ENCODE measurements at regions not wholly inside any gene's neighbourhood (a gene's known extent, or its start where the extent isn't known, plus 50 kb on each side); places are given as distances from the start of the nearest gene placed in this dataset.

- 87% methylated on average over 1 of the region's 1 CpG for WGBS
- Histone ChIP-seq H3K4me3 (ENCODE audit: low read length in 2 of 2) (no peak overlapping the region), H3K4me1 (ENCODE audit: control insufficient read depth in 2 of 2, insufficient read depth in 2 of 2, low read length in 2 of 2) (no peaks in the 10 kb centered on the region), H3K9me3 (ENCODE audit: control insufficient read depth in 2 of 2, insufficient read depth in 1 of 2, low read length in 1 of 2) (no peaks in the 10 kb centered on the region), H3K36me3 (ENCODE audit: control insufficient read depth in 2 of 2, insufficient read depth in 2 of 2, low read length in 1 of 2) (no peaks in the 10 kb centered on the region), H3K27ac (ENCODE audit: low read depth in 1 of 2, low read length in 1 of 2) (no peak overlapping the region), H3K27me3 (ENCODE audit: control insufficient read depth in 2 of 2, insufficient read depth in 1 of 2, low read length in 1 of 2) (no peaks in the 10 kb centered on the region)
- no peak for DNase-seq (ENCODE audit: low read depth in 6 of 9, low spot score in 9 of 9)
These were observed 709.4 kb downstream of the MRPL39 start for GRCh38 chr21:24897883-24898282.

DNA sequence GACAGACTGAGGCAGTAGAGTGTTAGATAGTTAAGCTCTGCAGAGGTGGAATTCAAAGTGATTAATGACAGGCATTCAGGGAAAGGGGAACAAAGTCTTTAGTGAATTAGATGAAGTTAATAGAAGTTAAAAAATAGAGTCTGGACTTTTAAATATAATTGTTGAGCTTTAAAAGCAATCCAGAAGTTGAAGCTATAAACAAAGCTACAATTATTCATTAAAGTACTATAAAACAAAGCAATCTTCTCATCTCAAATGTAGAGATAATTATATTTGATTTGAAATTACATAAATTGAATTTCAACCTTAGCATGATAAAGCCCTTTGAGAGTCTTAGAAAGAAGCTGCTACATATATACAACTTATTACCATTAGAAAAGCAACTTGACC lies 710.6 kb downstream of the MRPL39 start:
- no peaks in the 10 kb centered on the region for H3K9me3 ChIP-seq (ENCODE audit: control insufficient read depth in 2 of 2, insufficient read depth in 1 of 2, low read length in 1 of 2)
- no peak for DNase-seq (ENCODE audit: low read depth in 6 of 9, low spot score in 9 of 9)
- no peaks in the 10 kb centered on the region for H3K27me3 ChIP-seq (ENCODE audit: control insufficient read depth in 2 of 2, insufficient read depth in 1 of 2, low read length in 1 of 2)
- no peak overlapping the region for H3K27ac ChIP-seq (ENCODE audit: low read depth in 1 of 2, low read length in 1 of 2)
- H3K4me3 ChIP-seq (ENCODE audit: low read length in 2 of 2) = no peak overlapping the region
- no peaks in the 10 kb centered on the region for H3K36me3 ChIP-seq (ENCODE audit: control insufficient read depth in 2 of 2, insufficient read depth in 2 of 2, low read length in 1 of 2)
- H3K4me1 ChIP-seq (ENCODE audit: control insufficient read depth in 2 of 2, insufficient read depth in 2 of 2, low read length in 2 of 2) = no peaks in the 10 kb centered on the region

GRCh38 chr21:24895885-24896734 lies 711.2 kb downstream of the MRPL39 start:
- no peak overlapping the region for H3K27ac ChIP-seq (ENCODE audit: low read depth in 1 of 2, low read length in 1 of 2)
- no peak for DNase-seq (ENCODE audit: low read depth in 6 of 9, low spot score in 9 of 9)
- no peaks in the 10 kb centered on the region for H3K4me1 ChIP-seq (ENCODE audit: control insufficient read depth in 2 of 2, insufficient read depth in 2 of 2, low read length in 2 of 2)
- 89% methylated on average over 3 of the region's 3 CpGs for WGBS
- no peaks in the 10 kb centered on the region for H3K9me3 ChIP-seq (ENCODE audit: control insufficient read depth in 2 of 2, insufficient read depth in 1 of 2, low read length in 1 of 2)
- no peak overlapping the region for H3K4me3 ChIP-seq (ENCODE audit: low read length in 2 of 2)
- H3K27me3 ChIP-seq (ENCODE audit: control insufficient read depth in 2 of 2, insufficient read depth in 1 of 2, low read length in 1 of 2) = no peaks in the 10 kb centered on the region
- H3K36me3 ChIP-seq (ENCODE audit: control insufficient read depth in 2 of 2, insufficient read depth in 2 of 2, low read length in 1 of 2) = no peaks in the 10 kb centered on the region

DNA sequence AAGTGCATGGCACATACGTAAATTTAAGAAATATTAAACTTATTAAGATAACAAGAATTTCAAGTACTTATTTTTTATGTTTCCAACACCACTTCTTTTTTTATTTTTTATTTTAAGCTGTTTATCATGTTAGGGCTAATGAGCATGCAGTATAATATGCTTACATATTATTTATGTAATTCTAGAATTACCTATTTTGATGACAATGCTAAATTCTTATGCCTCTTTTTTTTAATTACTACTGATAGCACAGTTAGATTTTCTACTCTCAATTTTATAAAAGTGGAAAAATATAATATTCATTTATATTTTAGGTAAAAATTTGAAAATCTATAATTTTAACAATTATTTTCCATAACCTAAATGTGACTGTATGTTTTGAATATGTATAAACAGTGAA lies 713.0 kb downstream of the MRPL39 start:
- H3K27me3 ChIP-seq (ENCODE audit: control insufficient read depth in 2 of 2, insufficient read depth in 1 of 2, low read length in 1 of 2) = no peaks in the 10 kb centered on the region
- H3K4me3 ChIP-seq (ENCODE audit: low read length in 2 of 2) = no peak overlapping the region
- no peak overlapping the region for H3K27ac ChIP-seq (ENCODE audit: low read depth in 1 of 2, low read length in 1 of 2)
- 96% methylated on average over 1 of the region's 1 CpG for WGBS
- DNase-seq (ENCODE audit: low read depth in 6 of 9, low spot score in 9 of 9) = no peak
- no peaks in the 10 kb centered on the region for H3K4me1 ChIP-seq (ENCODE audit: control insufficient read depth in 2 of 2, insufficient read depth in 2 of 2, low read length in 2 of 2)
- no peaks in the 10 kb centered on the region for H3K36me3 ChIP-seq (ENCODE audit: control insufficient read depth in 2 of 2, insufficient read depth in 2 of 2, low read length in 1 of 2)
- no peaks in the 10 kb centered on the region for H3K9me3 ChIP-seq (ENCODE audit: control insufficient read depth in 2 of 2, insufficient read depth in 1 of 2, low read length in 1 of 2)

- Histone ChIP-seq H3K27ac (ENCODE audit: low read depth in 1 of 2, low read length in 1 of 2) (no peak overlapping the region), H3K4me3 (ENCODE audit: low read length in 2 of 2) (no peak overlapping the region), H3K36me3 (ENCODE audit: control insufficient read depth in 2 of 2, insufficient read depth in 2 of 2, low read length in 1 of 2) (no peaks in the 10 kb centered on the region), H3K27me3 (ENCODE audit: control insufficient read depth in 2 of 2, insufficient read depth in 1 of 2, low read length in 1 of 2) (no peaks in the 10 kb centered on the region), H3K4me1 (ENCODE audit: control insufficient read depth in 2 of 2, insufficient read depth in 2 of 2, low read length in 2 of 2) (no peaks in the 10 kb centered on the region), H3K9me3 (ENCODE audit: control insufficient read depth in 2 of 2, insufficient read depth in 1 of 2, low read length in 1 of 2) (no peaks in the 10 kb centered on the region)
- DNase-seq (ENCODE audit: low read depth in 6 of 9, low spot score in 9 of 9) = no peak
- WGBS = 93% methylated on average over 4 of the region's 4 CpGs
These were observed 717.3 kb downstream of the MRPL39 start for GRCh38 chr21:24890021-24890420.

- no peaks in the 10 kb centered on the region for H3K4me1 ChIP-seq (ENCODE audit: control insufficient read depth in 2 of 2, insufficient read depth in 2 of 2, low read length in 2 of 2)
- no peak overlapping the region for H3K4me3 ChIP-seq (ENCODE audit: low read length in 2 of 2)
- no peak for DNase-seq (ENCODE audit: low read depth in 6 of 9, low spot score in 9 of 9)
- H3K27ac ChIP-seq (ENCODE audit: low read depth in 1 of 2, low read length in 1 of 2) = no peak overlapping the region
- no peaks in the 10 kb centered on the region for H3K27me3 ChIP-seq (ENCODE audit: control insufficient read depth in 2 of 2, insufficient read depth in 1 of 2, low read length in 1 of 2)
- WGBS = 92% methylated on average over 2 of the region's 2 CpGs
- H3K36me3 ChIP-seq (ENCODE audit: control insufficient read depth in 2 of 2, insufficient read depth in 2 of 2, low read length in 1 of 2) = no peaks in the 10 kb centered on the region
- H3K9me3 ChIP-seq (ENCODE audit: control insufficient read depth in 2 of 2, insufficient read depth in 1 of 2, low read length in 1 of 2) = no peaks in the 10 kb centered on the region
These were observed 725.8 kb downstream of the MRPL39 start for GRCh38 chr21:24881506-24881905.

GRCh38 chr21:24870633-24871032 lies 736.6 kb downstream of the MRPL39 start:
- H3K27ac ChIP-seq (ENCODE audit: low read depth in 1 of 2, low read length in 1 of 2) = no peak overlapping the region
- H3K27me3 ChIP-seq (ENCODE audit: control insufficient read depth in 2 of 2, insufficient read depth in 1 of 2, low read length in 1 of 2) = no peaks in the 10 kb centered on the region
- no peaks in the 10 kb centered on the region for H3K9me3 ChIP-seq (ENCODE audit: control insufficient read depth in 2 of 2, insufficient read depth in 1 of 2, low read length in 1 of 2)
- no peak for DNase-seq (ENCODE audit: low read depth in 6 of 9, low spot score in 9 of 9)
- no peaks in the 10 kb centered on the region for H3K4me1 ChIP-seq (ENCODE audit: control insufficient read depth in 2 of 2, insufficient read depth in 2 of 2, low read length in 2 of 2)
- H3K36me3 ChIP-seq (ENCODE audit: control insufficient read depth in 2 of 2, insufficient read depth in 2 of 2, low read length in 1 of 2) = no peaks in the 10 kb centered on the region
- H3K4me3 ChIP-seq (ENCODE audit: low read length in 2 of 2) = no peak overlapping the region
- 94% methylated on average over 4 of the region's 4 CpGs for WGBS

GRCh38 chr21:24869862-24870261 lies 737.4 kb downstream of the MRPL39 start:
- Histone ChIP-seq H3K27me3 (ENCODE audit: control insufficient read depth in 2 of 2, insufficient read depth in 1 of 2, low read length in 1 of 2) (no peaks in the 10 kb centered on the region), H3K4me1 (ENCODE audit: control insufficient read depth in 2 of 2, insufficient read depth in 2 of 2, low read length in 2 of 2) (no peaks in the 10 kb centered on the region), H3K9me3 (ENCODE audit: control insufficient read depth in 2 of 2, insufficient read depth in 1 of 2, low read length in 1 of 2) (no peaks in the 10 kb centered on the region), H3K36me3 (ENCODE audit: control insufficient read depth in 2 of 2, insufficient read depth in 2 of 2, low read length in 1 of 2) (no peaks in the 10 kb centered on the region), H3K27ac (ENCODE audit: low read depth in 1 of 2, low read length in 1 of 2) (no peak overlapping the region), H3K4me3 (ENCODE audit: low read length in 2 of 2) (no peak overlapping the region)
- no peak for DNase-seq (ENCODE audit: low read depth in 6 of 9, low spot score in 9 of 9)
- WGBS = 96% methylated on average over 2 of the region's 2 CpGs

- Histone ChIP-seq H3K27ac (ENCODE audit: low read depth in 1 of 2, low read length in 1 of 2) (no peak overlapping the region), H3K4me1 (ENCODE audit: control insufficient read depth in 2 of 2, insufficient read depth in 2 of 2, low read length in 2 of 2) (no peaks in the 10 kb centered on the region), H3K36me3 (ENCODE audit: control insufficient read depth in 2 of 2, insufficient read depth in 2 of 2, low read length in 1 of 2) (no peaks in the 10 kb centered on the region), H3K4me3 (ENCODE audit: low read length in 2 of 2) (no peak overlapping the region), H3K9me3 (ENCODE audit: control insufficient read depth in 2 of 2, insufficient read depth in 1 of 2, low read length in 1 of 2) (no peaks in the 10 kb centered on the region), H3K27me3 (ENCODE audit: control insufficient read depth in 2 of 2, insufficient read depth in 1 of 2, low read length in 1 of 2) (no peaks in the 10 kb centered on the region)
- DNase-seq (ENCODE audit: low read depth in 6 of 9, low spot score in 9 of 9) = no peak
- 92% methylated on average over 1 of the region's 1 CpG for WGBS
These were observed 739.2 kb downstream of the MRPL39 start for GRCh38 chr21:24868117-24868516.
